ENCODE measurements at regions not wholly inside any gene's neighbourhood (a gene's known extent, or its start where the extent isn't known, plus 50 kb on each side); places are given as distances from the start of the nearest gene placed in this dataset.

GRCh38 chr6:45822246-45822812 is 193.3 kb downstream of the CLIC5 start:
- intact Hi-C loops (cut with DNase I), result no loop called here
- Histone ChIP-seq H3K27me3 (no peaks in the 10 kb centered on the region), H3K4me1 (ENCODE audit: insufficient read depth) (no peaks in the 10 kb centered on the region), H3K36me3 (no peaks in the 10 kb centered on the region), H3K27ac (no peak overlapping the region), H3K9me3 (no peaks in the 10 kb centered on the region), H3K4me3 (no peak overlapping the region)
- DNase-seq, result no peak
- TF ChIP-seq POLR2A (IDR thresholded peaks at IDR 0.05), result no peak
- TF ChIP-seq CTCF (IDR thresholded peaks at IDR 0.05), result no peak
- no peak for TF ChIP-seq EP300 (IDR thresholded peaks at IDR 0.05)
- WGBS, 3 donors, result 83 to 91% (median 85%) methylated on average over 5 of the region's 5 CpGs

GRCh38 chr6:45818655-45819054 is 197.0 kb downstream of the CLIC5 start:
- intact Hi-C loops (cut with DNase I), result no loop called here
- H3K4me3 ChIP-seq, result no peak overlapping the region
- 88 to 95% (median 91%) methylated on average over 4 of the region's 4 CpGs for WGBS, 3 donors

GRCh38 chr6:45816674-45817297 is 198.9 kb downstream of the CLIC5 start:
- H3K27me3 ChIP-seq, result no peaks in the 10 kb centered on the region
- H3K4me1 ChIP-seq (ENCODE audit: insufficient read depth), result no peaks in the 10 kb centered on the region
- H3K36me3 ChIP-seq, result no peaks in the 10 kb centered on the region
- intact Hi-C loops (cut with DNase I), result no loop called here
- no peak overlapping the region for H3K27ac ChIP-seq
- H3K9me3 ChIP-seq, result no peaks in the 10 kb centered on the region
- TF ChIP-seq EP300 (IDR thresholded peaks at IDR 0.05) (no peak), POLR2A (IDR thresholded peaks at IDR 0.05) (no peak), CTCF (IDR thresholded peaks at IDR 0.05) (no peak)
- WGBS, 3 donors, result 43 to 50% (median 49%) methylated on average over 11 of the region's 11 CpGs
- no peak overlapping the region for H3K4me3 ChIP-seq
- no peak for DNase-seq

More at GRCh38 chr6:45818655-45819054, 197.0 kb downstream of the CLIC5 start:
- Histone ChIP-seq H3K9me3 (no peaks in the 10 kb centered on the region), H3K36me3 (no peaks in the 10 kb centered on the region), H3K27me3 (no peaks in the 10 kb centered on the region), H3K27ac (no peak overlapping the region), H3K4me1 (ENCODE audit: insufficient read depth) (no peaks in the 10 kb centered on the region)
- no peak for DNase-seq
- TF ChIP-seq POLR2A (IDR thresholded peaks at IDR 0.05) (no peak), CTCF (IDR thresholded peaks at IDR 0.05) (no peak), EP300 (IDR thresholded peaks at IDR 0.05) (no peak)

GRCh38 chr6:45815466-45816125 is 200.1 kb downstream of the CLIC5 start:
- no peaks in the 10 kb centered on the region for H3K9me3 ChIP-seq
- intact Hi-C loops (cut with DNase I), result no loop called here
- TF ChIP-seq POLR2A (IDR thresholded peaks at IDR 0.05) (no peak), CTCF (IDR thresholded peaks at IDR 0.05) (no peak), EP300 (IDR thresholded peaks at IDR 0.05) (no peak)
- DNase-seq, result no peak
- H3K27me3 ChIP-seq, result no peaks in the 10 kb centered on the region
- 85 to 90% (median 87%) methylated on average over 13 of the region's 13 CpGs for WGBS, 3 donors
- no peak overlapping the region for H3K27ac ChIP-seq
- H3K4me1 ChIP-seq (ENCODE audit: insufficient read depth), result no peaks in the 10 kb centered on the region
- H3K4me3 ChIP-seq, result no peak overlapping the region
- no peaks in the 10 kb centered on the region for H3K36me3 ChIP-seq

Data from ovary (tissue), 7 donors.